ENCODE measurements at regions not wholly inside any gene's neighbourhood (a gene's known extent, or its start where the extent isn't known, plus 50 kb on each side); places are given as distances from the start of the nearest gene placed in this dataset.

- TF ChIP-seq, protein P1, sequence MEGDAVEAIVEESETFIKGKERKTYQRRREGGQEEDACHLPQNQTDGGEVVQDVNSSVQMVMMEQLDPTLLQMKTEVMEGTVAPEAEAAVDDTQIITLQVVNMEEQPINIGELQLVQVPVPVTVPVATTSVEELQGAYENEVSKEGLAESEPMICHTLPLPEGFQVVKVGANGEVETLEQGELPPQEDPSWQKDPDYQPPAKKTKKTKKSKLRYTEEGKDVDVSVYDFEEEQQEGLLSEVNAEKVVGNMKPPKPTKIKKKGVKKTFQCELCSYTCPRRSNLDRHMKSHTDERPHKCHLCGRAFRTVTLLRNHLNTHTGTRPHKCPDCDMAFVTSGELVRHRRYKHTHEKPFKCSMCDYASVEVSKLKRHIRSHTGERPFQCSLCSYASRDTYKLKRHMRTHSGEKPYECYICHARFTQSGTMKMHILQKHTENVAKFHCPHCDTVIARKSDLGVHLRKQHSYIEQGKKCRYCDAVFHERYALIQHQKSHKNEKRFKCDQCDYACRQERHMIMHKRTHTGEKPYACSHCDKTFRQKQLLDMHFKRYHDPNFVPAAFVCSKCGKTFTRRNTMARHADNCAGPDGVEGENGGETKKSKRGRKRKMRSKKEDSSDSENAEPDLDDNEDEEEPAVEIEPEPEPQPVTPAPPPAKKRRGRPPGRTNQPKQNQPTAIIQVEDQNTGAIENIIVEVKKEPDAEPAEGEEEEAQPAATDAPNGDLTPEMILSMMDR (IDR thresholded peaks at IDR 0.05): no peak
- DNase-seq (no peak), ATAC-seq (no peak)
- no peak overlapping the region for H3K27ac Mint-ChIP-seq
- peaks cover 10 to 12% of the 10 kb centered on the region in 2 donors for H3K9me3 Mint-ChIP-seq
- H3K36me3 Mint-ChIP-seq: no peaks in the 10 kb centered on the region
- 77% methylated on average over 3 of the region's 3 CpGs for WGBS (ENCODE audit: insufficient coverage)
- no peaks in the 10 kb centered on the region for H3K4me1 Mint-ChIP-seq
- intact Hi-C loops (cut with micrococcal nuclease): no loop called here
- H3K4me3 Mint-ChIP-seq: no peak overlapping the region
- no peaks in the 10 kb centered on the region for H3K27me3 Mint-ChIP-seq (ENCODE audit: low read depth in 2 of 2)
- Histone ChIP-seq H3K27ac (ENCODE audit: low read length) (no peak overlapping the region), H3K4me1 (ENCODE audit: control insufficient read depth, insufficient read depth, low read length) (no peaks in the 10 kb centered on the region), H3K27me3 (ENCODE audit: control insufficient read depth, insufficient read depth, low read length) (no peaks in the 10 kb centered on the region), H3K9me3 (ENCODE audit: control insufficient read depth, insufficient read depth, low read length) (no peaks in the 10 kb centered on the region), H3K36me3 (ENCODE audit: control insufficient read depth, insufficient read depth, low read length) (no peaks in the 10 kb centered on the region), H3K4me3 (ENCODE audit: low read length) (no peak overlapping the region)
These were observed 675.3 kb downstream of the TMEM182 start for GRCh38 chr2:103437161-103437560.

DNA sequence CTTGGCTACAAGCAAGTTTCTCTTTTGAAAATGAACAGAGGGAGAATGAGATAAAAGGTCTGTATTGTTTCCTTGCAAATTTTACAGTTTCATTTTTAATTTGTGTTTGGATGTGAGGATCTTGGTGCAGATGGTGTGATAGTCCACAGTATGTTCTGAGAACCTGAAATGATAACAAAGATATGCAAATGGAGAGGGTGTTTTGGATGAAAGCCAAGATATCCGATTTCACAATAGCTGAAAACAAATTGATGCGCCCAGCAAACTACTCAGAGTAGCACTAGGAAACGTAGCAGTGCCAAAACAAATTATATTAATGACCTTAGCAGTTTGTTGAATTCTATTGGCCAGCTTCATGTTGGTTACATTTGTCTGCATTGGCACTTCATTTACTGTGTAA lies 683.5 kb downstream of the TMEM182 start:
- H3K9me3 ChIP-seq (ENCODE audit: control insufficient read depth, insufficient read depth, low read length): no peaks in the 10 kb centered on the region
- DNase-seq: no peak
- 60% methylated on average over 3 of the region's 3 CpGs for WGBS (ENCODE audit: insufficient coverage)
- intact Hi-C loops (cut with micrococcal nuclease): no loop called here
- Mint-ChIP-seq H3K27me3 (ENCODE audit: low read depth in 2 of 2) (no peaks in the 10 kb centered on the region), H3K4me1 (no peaks in the 10 kb centered on the region), H3K36me3 (no peaks in the 10 kb centered on the region), H3K27ac (no peak overlapping the region), H3K4me3 (no peak overlapping the region), H3K9me3 (peaks cover 8 to 10% of the 10 kb centered on the region in 2 donors)
- TF ChIP-seq, protein P1 (IDR thresholded peaks at IDR 0.05): no peak
- no peaks in the 10 kb centered on the region for H3K27me3 ChIP-seq (ENCODE audit: control insufficient read depth, insufficient read depth, low read length)
- no peak for ATAC-seq
- no peak overlapping the region for H3K4me3 ChIP-seq (ENCODE audit: low read length)
- H3K4me1 ChIP-seq (ENCODE audit: control insufficient read depth, insufficient read depth, low read length): no peaks in the 10 kb centered on the region
- H3K27ac ChIP-seq (ENCODE audit: low read length): no peak overlapping the region
- H3K36me3 ChIP-seq (ENCODE audit: control insufficient read depth, insufficient read depth, low read length): no peaks in the 10 kb centered on the region

DNA sequence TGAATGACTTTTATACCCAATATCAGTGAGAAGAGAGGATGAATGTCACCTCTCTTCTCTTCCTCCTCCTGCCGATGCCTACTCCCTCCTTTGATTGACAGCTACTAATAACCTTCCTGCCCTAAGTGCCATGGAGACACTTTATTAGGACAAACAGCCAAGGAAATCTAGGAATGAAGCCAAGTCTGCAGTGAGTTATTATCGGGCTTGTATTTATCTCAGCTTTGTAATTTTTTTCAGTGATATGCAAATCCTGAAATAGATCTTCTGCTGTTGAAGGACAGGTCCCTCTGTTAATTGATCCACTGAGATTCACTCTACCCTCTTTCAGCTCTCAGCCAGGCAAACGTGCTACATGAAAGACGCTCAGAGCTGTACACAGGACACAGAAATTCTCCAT lies 686.7 kb downstream of the TMEM182 start:
- TF ChIP-seq, protein P1 (IDR thresholded peaks at IDR 0.05): no peak
- Histone ChIP-seq H3K27me3 (ENCODE audit: control insufficient read depth, insufficient read depth, low read length) (no peaks in the 10 kb centered on the region), H3K4me3 (ENCODE audit: low read length) (no peak overlapping the region), H3K36me3 (ENCODE audit: control insufficient read depth, insufficient read depth, low read length) (no peaks in the 10 kb centered on the region), H3K27ac (ENCODE audit: low read length) (no peak overlapping the region), H3K4me1 (ENCODE audit: control insufficient read depth, insufficient read depth, low read length) (no peaks in the 10 kb centered on the region), H3K9me3 (ENCODE audit: control insufficient read depth, insufficient read depth, low read length) (no peaks in the 10 kb centered on the region)
- no peaks in the 10 kb centered on the region for H3K4me1 Mint-ChIP-seq
- intact Hi-C loops (cut with micrococcal nuclease): no loop called here
- no peak for DNase-seq
- peaks cover 4 to 6% of the 10 kb centered on the region in 2 donors for H3K9me3 Mint-ChIP-seq
- H3K27ac Mint-ChIP-seq: no peak overlapping the region
- H3K4me3 Mint-ChIP-seq: no peak overlapping the region
- H3K36me3 Mint-ChIP-seq: no peaks in the 10 kb centered on the region
- H3K27me3 Mint-ChIP-seq (ENCODE audit: low read depth in 2 of 2): no peaks in the 10 kb centered on the region
- 74% methylated on average over 4 of the region's 4 CpGs for WGBS (ENCODE audit: insufficient coverage)
- ATAC-seq: no peak

DNA sequence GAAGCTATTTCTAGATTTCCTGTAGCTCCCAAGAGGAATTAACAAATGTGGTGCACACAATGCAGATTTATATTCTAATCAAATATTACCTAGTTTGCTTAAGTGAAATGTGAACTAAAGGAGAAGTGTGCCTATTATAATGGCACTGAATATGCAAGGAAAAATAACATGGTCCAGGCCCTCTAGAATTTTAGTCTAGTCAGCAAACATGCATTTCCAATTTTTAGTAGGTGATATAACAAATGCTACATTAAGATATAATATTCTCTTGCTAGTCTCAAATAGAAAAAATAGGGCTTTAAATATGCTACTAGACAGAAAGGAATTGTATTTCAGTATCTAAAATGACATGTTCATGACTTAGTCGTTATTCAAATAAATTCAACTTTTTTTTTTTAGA lies 689.5 kb downstream of the TMEM182 start:
- no peak overlapping the region for H3K27ac Mint-ChIP-seq
- Histone ChIP-seq H3K9me3 (ENCODE audit: control insufficient read depth, insufficient read depth, low read length) (no peaks in the 10 kb centered on the region), H3K27ac (ENCODE audit: low read length) (no peak overlapping the region), H3K4me3 (ENCODE audit: low read length) (no peak overlapping the region), H3K36me3 (ENCODE audit: control insufficient read depth, insufficient read depth, low read length) (no peaks in the 10 kb centered on the region), H3K27me3 (ENCODE audit: control insufficient read depth, insufficient read depth, low read length) (no peaks in the 10 kb centered on the region), H3K4me1 (ENCODE audit: control insufficient read depth, insufficient read depth, low read length) (no peaks in the 10 kb centered on the region)
- no peaks in the 10 kb centered on the region for H3K36me3 Mint-ChIP-seq
- H3K4me1 Mint-ChIP-seq: no peaks in the 10 kb centered on the region
- WGBS (ENCODE audit: insufficient coverage): 75% methylated on average over 1 of the region's 1 CpG
- no peaks in the 10 kb centered on the region for H3K27me3 Mint-ChIP-seq (ENCODE audit: low read depth in 2 of 2)
- TF ChIP-seq, protein P1 (IDR thresholded peaks at IDR 0.05): no peak
- no peak for DNase-seq
- H3K9me3 Mint-ChIP-seq: peaks cover 2 to 3% of the 10 kb centered on the region in 2 donors
- intact Hi-C loops (cut with micrococcal nuclease): no loop called here
- no peak for ATAC-seq
- no peak overlapping the region for H3K4me3 Mint-ChIP-seq

Data from natural killer cell (primary cell).